NCI-H2196 (cell line): ENCODE measurements at regions not wholly inside any gene's neighbourhood (a gene's known extent, or its start where the extent isn't known, plus 50 kb on each side); places are given as distances from the start of the nearest gene placed in this dataset.
A peak's percentile ranks its signal among the peaks of the same experiment; 100 is the strongest.

Source experiments
- DNase-seq: peaks from one replicate; lab custom pipeline; 2025; ENCODE audit not compliant: unreplicated experiment; lab: John Stamatoyannopoulos, UW

DNA sequence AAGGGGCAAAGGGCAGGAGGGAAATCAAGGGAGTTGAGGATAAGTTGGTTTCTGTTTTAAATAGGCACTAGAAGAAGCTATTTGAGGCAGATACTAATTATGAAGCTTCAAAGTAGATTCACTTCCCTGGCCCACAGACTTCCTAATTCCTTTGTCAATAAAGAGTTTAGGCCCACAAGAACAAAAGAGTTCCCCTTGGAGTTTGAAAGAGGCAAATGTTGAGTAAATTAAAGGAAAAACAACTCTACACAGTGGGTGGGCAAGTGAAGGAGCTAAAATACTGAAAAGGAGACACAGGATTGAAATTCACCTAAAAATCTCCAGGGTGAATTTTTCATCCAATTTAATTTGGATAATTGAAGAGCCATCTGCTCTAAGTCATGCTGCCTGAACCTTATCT, 411.7 kb upstream of the RORA start:
- no peak for DNase-seq

DNA sequence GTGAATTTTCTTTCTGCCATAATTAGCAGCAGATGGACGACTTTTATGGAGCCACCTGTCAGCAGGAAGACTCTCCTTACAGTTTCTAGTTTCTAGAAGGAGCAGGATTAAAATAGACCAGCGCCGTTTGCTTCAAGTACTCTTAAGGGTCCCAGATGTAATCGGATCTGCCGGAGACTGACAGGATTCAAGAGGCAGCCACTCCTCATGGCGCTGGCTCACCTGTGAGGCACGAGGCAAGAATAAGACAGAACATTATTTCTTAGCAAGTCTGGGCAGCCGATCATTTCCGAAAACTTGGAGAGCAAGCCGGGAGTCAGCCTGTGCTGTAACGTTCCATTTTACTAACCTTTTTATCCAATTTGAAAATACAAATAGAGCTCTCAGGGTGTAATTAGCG, 410.4 kb upstream of the RORA start:
- DNase-seq: no peak

GRCh38 chr15:61634837-61635236, 405.7 kb upstream of the RORA start:
- DNase-seq: no peak

GRCh38 chr15:61633951-61634350, 404.8 kb upstream of the RORA start:
- DNase-seq: no peak

GRCh38 chr15:61629269-61629668, 400.2 kb upstream of the RORA start:
- no peak for DNase-seq

GRCh38 chr15:61624950-61625349, 395.8 kb upstream of the RORA start:
- no peak for DNase-seq

- no peak for DNase-seq
Measured at GRCh38 chr15:61623746-61624145, 394.6 kb upstream of the RORA start.

DNA sequence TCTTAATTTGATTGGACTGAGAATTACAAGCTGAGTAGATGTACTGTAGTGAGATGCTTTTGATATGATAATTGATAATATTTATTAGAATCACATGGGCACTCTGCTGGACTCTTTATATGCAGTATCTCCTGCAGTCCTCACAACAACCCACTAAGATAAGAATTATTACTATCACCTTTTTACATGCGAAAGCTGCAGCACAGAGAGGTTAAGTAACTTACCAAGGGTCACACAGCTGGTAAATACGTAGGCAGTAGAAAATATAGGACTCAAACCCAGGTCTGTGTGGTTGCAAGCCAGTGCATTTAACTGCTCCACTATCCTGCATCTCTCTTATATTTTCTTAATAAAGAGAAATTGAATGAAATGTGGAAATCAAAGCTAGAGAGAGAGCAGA, 392.8 kb upstream of the RORA start:
- DNase-seq: no peak

DNA sequence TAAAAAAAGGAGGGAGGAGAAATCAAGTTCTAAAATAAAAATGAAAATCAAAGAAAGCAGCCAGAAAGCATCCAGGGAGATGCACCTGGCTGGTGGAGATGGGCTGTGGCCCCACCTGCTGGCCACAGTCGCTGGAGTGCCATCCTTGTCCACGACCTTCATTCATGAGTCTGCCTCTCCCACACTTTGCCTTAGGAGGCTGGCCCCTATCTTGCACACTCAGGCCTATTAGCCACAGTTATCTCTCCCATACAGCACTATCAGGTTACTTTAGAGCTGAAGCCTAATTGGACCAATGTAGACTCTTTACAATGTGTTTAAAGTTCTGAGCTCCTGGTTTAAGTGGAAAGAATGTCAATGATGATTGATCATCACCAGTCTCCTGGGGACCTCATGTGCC, 392.0 kb upstream of the RORA start:
- DNase-seq: peak; percentile 54

DNA sequence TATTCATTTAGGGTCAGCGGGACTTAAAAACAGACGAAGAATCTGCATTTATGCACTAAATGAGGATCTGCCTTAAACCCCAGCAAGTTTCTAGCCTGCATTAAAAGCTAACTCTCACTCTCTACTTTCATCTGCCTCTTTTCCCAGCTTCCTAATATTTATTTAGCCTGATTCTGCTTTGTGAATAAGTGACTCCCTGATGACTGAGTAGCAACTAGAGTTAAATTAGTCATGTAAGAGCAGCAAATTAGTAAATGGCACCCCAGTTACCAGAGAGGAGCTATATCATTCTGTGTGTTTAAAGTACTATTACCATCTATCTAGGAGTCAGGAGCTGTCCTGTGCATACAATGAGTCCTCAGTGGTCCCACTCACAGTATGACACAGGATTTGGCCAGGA, 391.0 kb upstream of the RORA start:
- DNase-seq: no peak

- DNase-seq: no peak
Measured at GRCh38 chr15:61613729-61614128, 384.6 kb upstream of the RORA start.

DNA sequence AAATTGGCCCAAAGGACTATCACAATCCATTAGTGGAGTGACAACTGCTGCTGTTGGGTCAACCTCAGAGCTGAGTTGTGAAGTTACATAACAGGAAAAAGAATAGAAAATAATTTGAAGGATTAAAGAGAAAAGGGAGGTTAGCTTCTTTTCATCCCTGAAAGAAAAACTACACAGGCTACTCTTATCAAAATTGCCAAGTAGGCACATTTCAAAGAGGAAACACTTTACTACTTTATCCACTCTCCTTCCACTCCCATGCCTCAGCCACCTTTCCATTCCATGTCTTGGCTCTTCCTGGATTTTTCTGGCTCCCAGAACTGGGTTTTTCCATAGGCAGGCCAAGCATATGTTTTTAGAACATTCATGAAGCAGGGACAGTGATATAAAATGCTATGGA, 384.0 kb upstream of the RORA start:
- no peak for DNase-seq

- DNase-seq: no peak
Measured at GRCh38 chr15:61612111-61612510, 383.0 kb upstream of the RORA start.

DNA sequence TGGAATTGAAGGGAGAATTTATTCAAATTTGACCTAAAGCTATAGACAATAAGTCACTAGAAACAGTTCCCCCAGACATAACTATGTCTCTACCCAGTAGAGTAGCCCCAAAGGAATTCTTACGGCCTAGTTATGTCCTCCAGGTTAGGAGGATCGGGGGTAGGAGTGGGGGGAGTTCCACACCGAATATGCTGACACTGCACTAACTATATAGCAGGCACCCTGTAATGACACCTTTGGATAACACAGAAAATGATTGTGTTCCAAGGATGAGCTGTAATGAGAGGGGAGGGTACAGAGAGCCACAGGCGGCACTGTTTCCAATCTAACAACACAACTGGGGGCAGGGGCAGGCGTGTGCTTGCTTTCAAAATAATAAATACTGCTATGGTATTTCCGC, 376.2 kb upstream of the RORA start:
- no peak for DNase-seq

DNA sequence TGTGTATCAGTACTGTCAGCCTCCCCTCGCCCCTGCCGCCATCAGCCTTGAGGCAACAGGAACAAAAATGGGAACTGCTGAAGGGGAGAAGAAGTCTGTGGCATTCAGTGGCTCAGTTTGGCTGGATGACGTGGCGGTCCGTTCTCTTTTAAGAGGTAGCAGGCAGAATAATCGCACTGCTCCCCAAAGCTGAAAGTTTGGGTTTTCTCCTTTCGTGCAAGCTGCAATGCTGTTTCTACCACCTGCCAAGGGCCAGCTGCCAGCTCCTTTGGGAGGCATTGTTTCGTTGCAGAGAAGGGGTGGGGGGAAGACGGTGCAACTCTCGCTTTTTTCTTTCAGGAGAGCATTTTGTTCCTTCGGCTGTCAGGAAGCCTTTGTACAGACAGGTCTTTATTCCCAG, 369.6 kb upstream of the RORA start:
- peak; percentile 18 for DNase-seq

GRCh38 chr15:61584410-61584809, 355.3 kb upstream of the RORA start:
- no peak for DNase-seq

GRCh38 chr15:61582092-61582491, 353.0 kb upstream of the RORA start:
- DNase-seq: no peak

GRCh38 chr15:61575597-61575996, 346.5 kb upstream of the RORA start:
- no peak for DNase-seq

DNA sequence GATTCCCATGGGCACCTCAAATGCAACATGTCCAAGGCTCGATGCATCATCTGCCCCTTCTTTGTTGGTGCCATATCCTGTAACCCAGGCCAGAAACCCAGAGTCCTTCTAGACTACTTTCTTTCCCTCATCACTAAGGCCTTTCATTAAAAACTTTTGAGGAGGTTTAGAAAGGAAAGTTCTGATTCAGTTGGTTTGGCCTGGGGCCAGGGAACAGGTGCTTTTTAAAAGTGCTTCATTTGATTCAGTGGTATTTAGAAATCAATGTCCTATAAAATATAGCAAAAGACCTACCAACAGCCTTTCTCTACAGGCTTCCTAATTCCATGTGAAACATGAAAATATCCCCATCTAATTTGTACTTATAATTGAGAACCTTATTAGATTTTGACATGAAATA, 341.9 kb upstream of the RORA start:
- no peak for DNase-seq

DNA sequence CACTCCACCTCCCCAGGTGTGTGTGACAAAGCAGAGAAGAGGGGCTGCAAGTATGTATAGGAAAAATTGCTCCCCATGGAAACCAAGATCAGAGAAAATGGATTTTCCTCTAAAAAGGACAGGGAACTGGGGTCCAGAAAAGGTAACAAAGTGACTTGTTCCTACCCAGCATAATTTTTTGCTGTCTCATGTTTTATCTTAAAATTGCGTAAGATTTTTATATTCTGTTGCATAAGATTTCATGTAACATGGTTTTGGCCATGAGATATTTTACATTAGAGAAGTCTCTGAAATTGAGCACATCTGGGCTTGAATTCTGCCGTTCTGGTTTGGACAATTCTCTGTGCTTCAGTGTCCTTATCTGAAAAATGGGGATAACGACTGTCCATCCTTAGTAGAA, 335.7 kb upstream of the RORA start:
- DNase-seq: no peak

- no peak for DNase-seq
Measured at GRCh38 chr15:61558172-61559136, 329.4 kb upstream of the RORA start.

DNA sequence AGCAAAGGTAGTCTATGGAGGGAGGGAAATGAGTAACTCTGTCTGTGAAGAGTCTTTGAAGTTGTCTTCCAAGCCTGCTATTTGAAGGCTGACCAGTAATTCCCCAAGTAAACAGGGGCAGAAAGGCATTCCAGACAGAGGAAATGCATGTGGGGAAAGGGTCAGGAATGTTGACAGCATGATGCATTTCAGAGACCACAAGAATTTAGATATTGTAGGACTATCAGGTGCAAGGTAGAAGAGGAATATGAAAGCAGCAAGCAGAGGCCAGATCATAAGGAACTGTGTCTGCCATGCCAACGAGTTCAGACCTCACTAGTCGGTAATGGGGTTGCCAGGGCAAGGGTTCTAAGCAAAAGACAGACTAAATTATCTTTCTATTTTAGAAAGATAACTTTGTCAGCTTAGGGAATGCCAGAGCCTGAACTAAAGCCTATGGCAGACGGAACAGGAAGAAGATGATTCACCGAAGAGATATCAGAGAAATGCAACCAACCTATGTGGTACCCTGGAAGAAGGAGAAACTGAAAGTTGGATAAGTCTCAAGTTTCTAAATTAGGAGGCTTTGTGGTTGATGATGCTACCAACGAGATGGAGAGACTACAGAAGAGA, 327.0 kb upstream of the RORA start:
- no peak for DNase-seq

- DNase-seq: no peak
Measured at GRCh38 chr15:61549727-61550126, 320.6 kb upstream of the RORA start.
